ENCODE measurements at regions not wholly inside any gene's neighbourhood (a gene's known extent, or its start where the extent isn't known, plus 50 kb on each side); places are given as distances from the start of the nearest gene placed in this dataset.

DNA sequence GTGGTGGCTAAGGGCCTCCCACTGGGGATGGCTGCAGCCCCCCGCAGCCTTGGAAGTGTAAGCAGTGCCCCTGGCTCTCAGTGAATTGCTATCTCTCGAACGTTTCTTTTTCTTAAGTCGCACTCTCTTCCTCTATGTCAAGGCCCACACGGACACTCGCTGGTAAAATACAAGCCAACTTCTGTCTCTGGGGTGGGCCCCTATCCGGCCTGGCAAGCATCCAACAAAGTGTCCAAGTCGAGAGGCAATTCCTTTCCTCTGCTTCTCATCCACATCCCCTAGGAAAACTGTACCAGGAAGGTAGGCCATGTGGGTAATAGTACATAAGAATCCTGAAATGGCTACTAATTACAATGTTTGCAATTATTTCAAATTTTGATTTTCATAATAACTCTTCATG lies 194.9 kb upstream of the MGMT start:
- TF ChIP-seq POLR2A (IDR thresholded peaks at IDR 0.05; ENCODE audit: low read depth, low read length) (no peak), POLR2AphosphoS5 (IDR thresholded peaks at IDR 0.05; ENCODE audit: low read depth, low read length) (no peak), TAF1 (IDR thresholded peaks at IDR 0.05; ENCODE audit: low read depth, low read length) (no peak), SPI1 (IDR thresholded peaks at IDR 0.05; ENCODE audit: low read depth, low read length) (no peak)

Measured in GM12891 (cell line).